ENCODE measurements at regions not wholly inside any gene's neighbourhood (a gene's known extent, or its start where the extent isn't known, plus 50 kb on each side); places are given as distances from the start of the nearest gene placed in this dataset.

- TF ChIP-seq CTCF (IDR thresholded peaks at IDR 0.05) (no peak), ZFX (IDR thresholded peaks at IDR 0.05; ENCODE audit: borderline replicate concordance) (no peak)
Observed at GRCh38 chr6:103534095-103534494, 1325.6 kb downstream of the HACE1 start.

Measured in 22Rv1 (cell line).